ENCODE measurements at regions not wholly inside any gene's neighbourhood (a gene's known extent, or its start where the extent isn't known, plus 50 kb on each side); places are given as distances from the start of the nearest gene placed in this dataset. TPM values are rescaled to one million over a fixed set of nuclear protein-coding genes. Genes with fewer than 3 reads are reported as not detected.

Small RNA genes lying in the stretch of these regions (small RNA-seq; reads per million reads assigned to genes)
- gene AC105424.1 (not detected), gene RF00156 (not detected), gene RN7SL205P (not detected), gene RNU6-224P (not detected)
